K562 (cell line): ENCODE measurements at regions not wholly inside any gene's neighbourhood (a gene's known extent, or its start where the extent isn't known, plus 50 kb on each side); places are given as distances from the start of the nearest gene placed in this dataset.

Experiments used
- ATAC-seq: fragments of 200-7000 bp; cut with Tn5 transposase; 3 replicates; pipeline ENCODE4 v1.9.1; 2020; ENCODE audit warnings: moderate library complexity
- BruUV-seq: library from RNA; stranded (reverse); fragments of 400-500 nt; replicated peaks from 2 replicates; lab custom pipeline; 2021; lab: Mats Ljungman, UMichigan
- CTCF ChIA-PET: fragments of 300-600 bp; formaldehyde crosslinking; extraction: SDS; loops from one replicate; lab custom pipeline; 2021; ENCODE audit warnings: low intra/inter-chr PET ratio; lab: Yijun Ruan, JAX
- POLR2A ChIA-PET: fragments of 300-600, 350-650 bp; sonication (Branson Sonifier 250); formaldehyde crosslinking; extraction: SDS; loops from one replicate; lab custom pipeline; 2021; ENCODE audit warnings: antibody characterized with exemption, inconsistent platforms; lab: Yijun Ruan, JAX
- DNase-seq, 4 experiments: peaks; one replicate each; pipeline versions ENCODE4 v3.0.0 to v3.0.0-alpha.2; 2011 to 2018; ENCODE audit warnings: low spot score in 3 of 4, mixed read lengths in 3 of 4; ENCODE audit errors: extremely low read depth in 1 of 4
- FAIRE-seq: peaks from 2 replicates; lab custom pipeline; 2011; peaks lifted over from hg19 to GRCh38; lab: Jason Lieb, UNC
- H2AFZ ChIP-seq: 2 replicates; pipeline ENCODE4 v1.6.0; 2011; ENCODE audit warnings: low read depth, low read length, control low read depth, inconsistent platforms
- H3K27ac ChIP-seq: fragments of 200-600 bp; 3 replicates; pipeline ENCODE4 v1.8.0; 2011; ENCODE audit warnings: low read depth, mild to moderate bottlenecking, control low read depth, inconsistent platforms, low read length, moderate library complexity, mixed read lengths; ENCODE audit errors: extremely low read depth
- H3K27me3 ChIP-seq, 2 experiments: fragments of 300-600 bp in 1 of 2; 2 replicates in 1 of 2; 3 replicates in 1 of 2; pipeline versions ENCODE4 v1.6.0 to v1.8.0; 2011; ENCODE audit warnings: inconsistent platforms in 2 of 2, low read length in 2 of 2, mild to moderate bottlenecking in 1 of 2, mixed read lengths in 1 of 2, moderate library complexity in 1 of 2; ENCODE audit not compliant: control insufficient read depth in 2 of 2, insufficient read depth in 2 of 2
- H3K36me3 ChIP-seq: fragments of 300-600 bp; 3 replicates; pipeline ENCODE4 v1.8.0; 2011; ENCODE audit warnings: mild to moderate bottlenecking, low read length, inconsistent platforms; ENCODE audit not compliant: control insufficient read depth, insufficient read depth
- H3K4me1 ChIP-seq, 2 experiments: fragments of 200-600 bp in 1 of 2; replicated peaks in 1 of 2; 2 replicates in 1 of 2; 3 replicates in 1 of 2; pipeline versions ENCODE4 v1.5.1 to v1.8.0; 2011; ENCODE audit warnings: inconsistent platforms in 2 of 2, low read length in 2 of 2, mild to moderate bottlenecking in 1 of 2, mixed read lengths in 1 of 2, moderate library complexity in 1 of 2; ENCODE audit not compliant: control insufficient read depth in 2 of 2, insufficient read depth in 2 of 2
- H3K4me2 ChIP-seq: 2 replicates; pipeline ENCODE4 v1.6.1; 2011; ENCODE audit warnings: low read length, control low read depth, inconsistent platforms, mixed read lengths; ENCODE audit not compliant: insufficient read depth
- H3K4me3 ChIP-seq: fragments of 200-600 bp; sonication (generic), shearing (Covaris generic); 2 replicates; pipeline ENCODE4 v1.5.1; 2016; ENCODE audit warnings: control low read depth, inconsistent platforms
- H3K79me2 ChIP-seq: fragments of 200-600 bp; 3 replicates; pipeline ENCODE4 v1.8.0; 2011; ENCODE audit warnings: low read length, inconsistent platforms; ENCODE audit not compliant: control insufficient read depth, insufficient read depth
- H3K9ac ChIP-seq, 2 experiments: 2 replicates each; pipeline versions ENCODE4 v1.6.0 to v1.6.1; 2011; ENCODE audit warnings: low read depth in 2 of 2, low read length in 2 of 2, control low read depth in 1 of 2, inconsistent platforms in 1 of 2, mild to moderate bottlenecking in 1 of 2, mixed read lengths in 1 of 2; ENCODE audit not compliant: insufficient read depth in 1 of 2
- H3K9me1 ChIP-seq: one replicate; pipeline ENCODE4 v1.6.0; 2011; ENCODE audit warnings: inconsistent platforms, mild to moderate bottlenecking, low read length, moderate library complexity; ENCODE audit not compliant: control insufficient read depth, insufficient read depth
- H3K9me3 ChIP-seq: replicated peaks from 2 replicates; pipeline ENCODE4 v1.5.1; 2011; ENCODE audit warnings: low read depth, low read length, inconsistent platforms; ENCODE audit not compliant: control insufficient read depth, insufficient read depth
- H4K20me1 ChIP-seq: replicated peaks from 2 replicates; pipeline ENCODE4 v1.6.1; 2011; ENCODE audit warnings: low read length, inconsistent platforms, mixed read lengths; ENCODE audit not compliant: control insufficient read depth, insufficient read depth
- CAMTA2 ChIP-seq: fragments of 250-450 bp; sonication (Bioruptor Pico); conservative IDR thresholded peaks from 2 replicates; pipeline ENCODE4 v1.5.1; 2022
- KLF13 ChIP-seq: fragments of 450-650 bp; IDR thresholded peaks from 2 replicates; pipeline ENCODE4 v1.6.1; 2016; ENCODE audit warnings: missing genetic modification characterization, low read depth, mild to moderate bottlenecking, missing compliant biosample characterization, moderate library complexity, borderline replicate concordance
- LEF1 ChIP-seq: fragments of 450-650 bp; IDR thresholded peaks from 2 replicates; pipeline ENCODE4 v1.6.1; 2016; ENCODE audit warnings: mild to moderate bottlenecking
- MED1 ChIP-seq: sonication (generic); formaldehyde crosslinking; IDR thresholded peaks from 2 replicates; pipeline ENCODE4 v1.8.1; 2023; ENCODE audit warnings: missing genetic modification reagents, borderline replicate concordance
- NELFE ChIP-seq: IDR thresholded peaks from 2 replicates; pipeline ENCODE4 v1.6.1; 2011; ENCODE audit warnings: mild to moderate bottlenecking; ENCODE audit not compliant: insufficient read depth, insufficient read length
- RFX5 ChIP-seq: IDR thresholded peaks from 2 replicates; pipeline ENCODE4 v1.6.1; 2011; ENCODE audit warnings: low read depth, mild to moderate bottlenecking, improper control_type of control experiment, low read length
- ZNF311 ChIP-seq: fragments of 250-450 bp; sonication (Bioruptor Pico); IDR thresholded peaks from 2 replicates; pipeline ENCODE4 v1.4.0; 2020; ENCODE audit warnings: mild to moderate bottlenecking, moderate library complexity
- ZNF75A ChIP-seq: fragments of 450-650 bp; formaldehyde crosslinking; IDR thresholded peaks from 2 replicates; pipeline ENCODE4 v1.4.0; 2020; ENCODE audit warnings: mild to moderate bottlenecking
- WGBS: fragments of 100-300 bp; shearing (Covaris generic); methylation state at CpG from one replicate; pipeline ENCODE4 v1.1.6; 2016; ENCODE audit warnings: low coverage, mixed read lengths; ENCODE audit not compliant: insufficient coverage; ENCODE audit errors: missing lambda C conversion rate; 5-methylcytosine and 5-hydroxymethylcytosine counted together
- in situ Hi-C: fragments of 300-500 bp; cut with MboI; formaldehyde crosslinking; loops from 4 replicates; pipeline ENCODE4 v1.15.0; 2018; ENCODE audit warnings: inconsistent platforms, mixed read lengths
- intact Hi-C: fragments of 100-400 bp; cut with micrococcal nuclease; formaldehyde crosslinking; loops from 2 replicates; pipeline ENCODE4 v1.14.2; 2022
- TF ChIP-seq, protein P1 (sequence below): fragments of 450-650 bp; IDR thresholded peaks from 2 replicates; pipeline ENCODE4 v1.7.0; 2016; ENCODE audit warnings: borderline replicate concordance
- TF ChIP-seq, protein P2 (sequence below): sonication (generic); formaldehyde crosslinking; IDR thresholded peaks from 2 replicates; pipeline ENCODE4 v1.8.0; 2022; ENCODE audit warnings: mild to moderate bottlenecking, low read depth, missing genetic modification reagents
- TF ChIP-seq, protein P3 (sequence below), 3 experiments: fragments of 200-800 bp in 1 of 3; fragments of 250-450 bp in 1 of 3; fragments of 450-650 bp in 1 of 3; sonication (Bioruptor Pico) in 1 of 3; sonication (Bioruptor generic) in 1 of 3; formaldehyde crosslinking in 1 of 3; IDR thresholded peaks; 2 replicates each; pipeline versions ENCODE4 v1.6.1 to v1.8.0; 2016 to 2022; ENCODE audit warnings: mild to moderate bottlenecking in 2 of 3, missing genetic modification characterization in 2 of 3, missing compliant biosample characterization in 1 of 3, moderate library complexity in 1 of 3
- TF ChIP-seq, protein P4 (sequence below), 2 experiments: fragments of 450-650 bp; conservative IDR thresholded peaks; 2 replicates each; pipeline ENCODE4 v1.6.1; 2017; ENCODE audit warnings: mild to moderate bottlenecking in 2 of 2, moderate library complexity in 2 of 2

DNA sequence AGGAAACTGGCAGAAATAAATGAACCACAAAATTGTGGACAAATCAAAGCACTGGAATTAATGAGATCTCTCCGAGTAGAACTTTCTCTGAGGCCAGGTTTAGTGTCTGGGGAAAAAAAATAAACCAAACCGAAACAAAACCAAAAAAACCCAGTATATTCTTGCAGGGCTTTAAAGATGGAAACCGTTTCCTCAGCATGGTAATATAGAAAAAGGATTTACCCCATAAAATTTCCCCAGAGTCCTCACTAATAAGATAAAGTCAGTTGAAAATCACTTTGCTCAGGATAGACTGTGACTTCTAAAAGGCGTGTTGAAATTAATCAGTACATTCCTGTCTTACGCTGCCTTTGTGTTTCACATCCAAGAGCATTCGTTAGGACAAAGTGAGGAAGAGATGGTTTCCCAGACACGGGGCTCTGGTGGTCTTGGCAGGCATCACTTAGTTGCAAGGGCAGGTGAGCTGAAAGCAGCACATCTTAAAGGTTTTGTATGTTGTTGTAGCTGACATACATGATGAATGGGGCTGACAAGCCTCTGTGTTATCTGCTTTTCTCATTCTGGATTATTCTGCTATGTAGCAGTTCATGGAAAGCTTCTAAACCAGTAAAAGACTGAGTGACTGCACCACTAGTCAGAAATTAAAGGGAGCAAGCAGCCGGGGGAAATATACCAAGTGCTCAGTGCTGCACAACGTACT, 85.2 kb upstream of the PRL start:
- H3K27ac ChIP-seq: no peak overlapping the region
- CTCF ChIA-PET: no interaction called here
- intact Hi-C loops: no loop called here
- no peaks in the 10 kb centered on the region for H3K9me1 ChIP-seq
- BruUV-seq: no TSS peak
- in situ Hi-C loops: no loop called here
- no peak overlapping the region for H2AFZ ChIP-seq
- POLR2A ChIA-PET: no interaction called here
- no peaks in the 10 kb centered on the region for H3K79me2 ChIP-seq
- no peak overlapping the region for H3K4me3 ChIP-seq
- FAIRE-seq (no peak), DNase-seq (no peak), ATAC-seq (no peak)
- no peak overlapping the region for H3K9ac ChIP-seq
- no peaks in the 10 kb centered on the region for H4K20me1 ChIP-seq
- H3K9me3 ChIP-seq: no peaks in the 10 kb centered on the region
- no peaks in the 10 kb centered on the region for H3K27me3 ChIP-seq
- no peaks in the 10 kb centered on the region for H3K36me3 ChIP-seq
- WGBS: 3% methylated on average over 9 of the region's 9 CpGs
- H3K4me1 ChIP-seq: no peaks in the 10 kb centered on the region
- no peak overlapping the region for H3K4me2 ChIP-seq
- TF ChIP-seq, protein P1, sequence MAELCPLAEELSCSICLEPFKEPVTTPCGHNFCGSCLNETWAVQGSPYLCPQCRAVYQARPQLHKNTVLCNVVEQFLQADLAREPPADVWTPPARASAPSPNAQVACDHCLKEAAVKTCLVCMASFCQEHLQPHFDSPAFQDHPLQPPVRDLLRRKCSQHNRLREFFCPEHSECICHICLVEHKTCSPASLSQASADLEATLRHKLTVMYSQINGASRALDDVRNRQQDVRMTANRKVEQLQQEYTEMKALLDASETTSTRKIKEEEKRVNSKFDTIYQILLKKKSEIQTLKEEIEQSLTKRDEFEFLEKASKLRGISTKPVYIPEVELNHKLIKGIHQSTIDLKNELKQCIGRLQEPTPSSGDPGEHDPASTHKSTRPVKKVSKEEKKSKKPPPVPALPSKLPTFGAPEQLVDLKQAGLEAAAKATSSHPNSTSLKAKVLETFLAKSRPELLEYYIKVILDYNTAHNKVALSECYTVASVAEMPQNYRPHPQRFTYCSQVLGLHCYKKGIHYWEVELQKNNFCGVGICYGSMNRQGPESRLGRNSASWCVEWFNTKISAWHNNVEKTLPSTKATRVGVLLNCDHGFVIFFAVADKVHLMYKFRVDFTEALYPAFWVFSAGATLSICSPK: no peak
- TF ChIP-seq, protein P2, sequence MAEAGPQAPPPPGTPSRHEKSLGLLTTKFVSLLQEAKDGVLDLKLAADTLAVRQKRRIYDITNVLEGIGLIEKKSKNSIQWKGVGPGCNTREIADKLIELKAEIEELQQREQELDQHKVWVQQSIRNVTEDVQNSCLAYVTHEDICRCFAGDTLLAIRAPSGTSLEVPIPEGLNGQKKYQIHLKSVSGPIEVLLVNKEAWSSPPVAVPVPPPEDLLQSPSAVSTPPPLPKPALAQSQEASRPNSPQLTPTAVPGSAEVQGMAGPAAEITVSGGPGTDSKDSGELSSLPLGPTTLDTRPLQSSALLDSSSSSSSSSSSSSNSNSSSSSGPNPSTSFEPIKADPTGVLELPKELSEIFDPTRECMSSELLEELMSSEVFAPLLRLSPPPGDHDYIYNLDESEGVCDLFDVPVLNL (CRISPR knock-in tag): no peak
- TF ChIP-seq KLF13 (tag): no peak
- TF ChIP-seq ZNF311: no peak
- no peak for TF ChIP-seq MED1 (CRISPR knock-in tag)
- TF ChIP-seq, protein P3, sequence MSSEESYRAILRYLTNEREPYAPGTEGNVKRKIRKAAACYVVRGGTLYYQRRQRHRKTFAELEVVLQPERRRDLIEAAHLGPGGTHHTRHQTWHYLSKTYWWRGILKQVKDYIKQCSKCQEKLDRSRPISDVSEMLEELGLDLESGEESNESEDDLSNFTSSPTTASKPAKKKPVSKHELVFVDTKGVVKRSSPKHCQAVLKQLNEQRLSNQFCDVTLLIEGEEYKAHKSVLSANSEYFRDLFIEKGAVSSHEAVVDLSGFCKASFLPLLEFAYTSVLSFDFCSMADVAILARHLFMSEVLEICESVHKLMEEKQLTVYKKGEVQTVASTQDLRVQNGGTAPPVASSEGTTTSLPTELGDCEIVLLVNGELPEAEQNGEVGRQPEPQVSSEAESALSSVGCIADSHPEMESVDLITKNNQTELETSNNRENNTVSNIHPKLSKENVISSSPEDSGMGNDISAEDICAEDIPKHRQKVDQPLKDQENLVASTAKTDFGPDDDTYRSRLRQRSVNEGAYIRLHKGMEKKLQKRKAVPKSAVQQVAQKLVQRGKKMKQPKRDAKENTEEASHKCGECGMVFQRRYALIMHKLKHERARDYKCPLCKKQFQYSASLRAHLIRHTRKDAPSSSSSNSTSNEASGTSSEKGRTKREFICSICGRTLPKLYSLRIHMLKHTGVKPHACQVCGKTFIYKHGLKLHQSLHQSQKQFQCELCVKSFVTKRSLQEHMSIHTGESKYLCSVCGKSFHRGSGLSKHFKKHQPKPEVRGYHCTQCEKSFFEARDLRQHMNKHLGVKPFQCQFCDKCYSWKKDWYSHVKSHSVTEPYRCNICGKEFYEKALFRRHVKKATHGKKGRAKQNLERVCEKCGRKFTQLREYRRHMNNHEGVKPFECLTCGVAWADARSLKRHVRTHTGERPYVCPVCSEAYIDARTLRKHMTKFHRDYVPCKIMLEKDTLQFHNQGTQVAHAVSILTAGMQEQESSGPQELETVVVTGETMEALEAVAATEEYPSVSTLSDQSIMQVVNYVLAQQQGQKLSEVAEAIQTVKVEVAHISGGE (CRISPR knock-in tag; IDR thresholded peaks at IDR 0.05): no peak
- TF ChIP-seq RFX5: no peak
- TF ChIP-seq, protein P4, sequence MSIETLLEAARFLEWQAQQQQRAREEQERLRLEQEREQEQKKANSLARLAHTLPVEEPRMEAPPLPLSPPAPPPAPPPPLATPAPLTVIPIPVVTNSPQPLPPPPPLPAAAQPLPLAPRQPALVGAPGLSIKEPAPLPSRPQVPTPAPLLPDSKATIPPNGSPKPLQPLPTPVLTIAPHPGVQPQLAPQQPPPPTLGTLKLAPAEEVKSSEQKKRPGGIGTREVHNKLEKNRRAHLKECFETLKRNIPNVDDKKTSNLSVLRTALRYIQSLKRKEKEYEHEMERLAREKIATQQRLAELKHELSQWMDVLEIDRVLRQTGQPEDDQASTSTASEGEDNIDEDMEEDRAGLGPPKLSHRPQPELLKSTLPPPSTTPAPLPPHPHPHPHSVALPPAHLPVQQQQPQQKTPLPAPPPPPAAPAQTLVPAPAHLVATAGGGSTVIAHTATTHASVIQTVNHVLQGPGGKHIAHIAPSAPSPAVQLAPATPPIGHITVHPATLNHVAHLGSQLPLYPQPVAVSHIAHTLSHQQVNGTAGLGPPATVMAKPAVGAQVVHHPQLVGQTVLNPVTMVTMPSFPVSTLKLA (conservative IDR thresholded peaks at IDR 0.05): no peak
- TF ChIP-seq CAMTA2 (CRISPR knock-in tag): no peak
- no peak for TF ChIP-seq LEF1
- no peak for TF ChIP-seq ZNF75A (CRISPR knock-in tag)
- no peak for TF ChIP-seq NELFE
